ENCODE measurements at regions not wholly inside any gene's neighbourhood (a gene's known extent, or its start where the extent isn't known, plus 50 kb on each side); places are given as distances from the start of the nearest gene placed in this dataset.

DNA sequence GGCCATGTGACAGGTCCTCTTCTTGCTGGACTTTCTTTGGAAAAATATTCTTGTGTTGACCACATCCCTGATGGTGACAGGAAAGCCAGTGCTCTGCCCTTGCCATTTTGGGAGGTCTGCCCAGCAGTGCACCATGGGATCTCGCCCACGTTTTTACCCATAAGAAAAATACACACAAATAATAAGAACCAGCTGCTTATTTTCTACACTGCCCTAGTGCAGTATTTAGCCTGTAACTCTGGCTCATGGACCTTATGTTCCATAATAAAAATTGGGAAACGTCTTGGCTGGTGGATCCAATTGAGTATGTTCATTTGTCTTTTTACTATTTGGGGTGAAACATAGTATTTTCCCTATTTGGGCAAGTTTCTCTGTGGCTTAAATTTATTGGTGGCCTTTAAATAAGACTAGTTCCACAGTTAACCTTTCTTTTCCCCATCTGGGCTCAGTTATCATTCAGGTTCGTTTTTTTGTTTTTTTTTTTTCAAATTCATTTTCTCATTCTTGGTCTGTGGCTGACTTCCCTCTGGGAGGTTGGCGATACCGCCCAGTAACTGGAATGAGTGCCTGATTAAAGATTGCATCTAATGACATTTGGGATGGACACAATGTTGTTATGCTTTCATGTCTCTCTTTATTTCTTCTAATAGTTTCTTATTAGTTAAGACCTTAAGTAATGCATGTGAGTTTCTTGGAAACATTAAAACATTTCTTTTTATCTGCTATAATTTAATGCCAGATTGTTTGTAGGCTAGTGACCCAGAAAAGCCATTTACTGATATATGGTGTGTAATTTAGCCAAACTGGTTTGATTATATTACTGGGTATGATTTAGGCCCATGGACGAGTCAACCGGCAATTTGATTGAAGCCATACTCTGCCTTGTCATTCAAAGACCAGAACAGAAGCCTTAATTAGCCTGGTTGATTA is 163.7 kb downstream of the FGF10 start:
- H3K27me3 Mint-ChIP-seq (ENCODE audit: insufficient read depth), result no peaks in the 10 kb centered on the region
- WGBS, 2 experiments (ENCODE audit: insufficient coverage in 1 of 2, insufficient read length in 1 of 2), result 92 to 95% methylated on average over 4 to 8 of the region's 8 CpGs

DNA sequence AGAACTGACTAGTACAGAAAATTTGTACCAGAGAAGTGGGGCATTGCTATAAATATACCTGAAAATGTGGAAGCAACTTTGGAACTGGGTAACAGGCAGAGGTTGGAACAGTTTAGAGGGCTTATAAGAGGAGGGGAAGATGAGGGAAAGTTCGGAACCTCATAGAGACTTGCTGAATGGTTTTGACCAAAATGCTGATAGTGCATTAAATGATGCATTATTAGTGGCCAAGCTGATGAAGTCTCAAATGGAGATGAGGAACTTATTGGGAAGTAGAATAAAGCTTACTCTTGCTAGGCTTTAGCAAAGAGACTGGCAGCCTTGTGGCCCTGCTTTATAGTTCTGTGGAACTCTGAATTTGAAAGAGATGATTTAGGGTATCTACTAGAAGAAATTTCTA is 189.8 kb downstream of the FGF10 start:
- Mint-ChIP-seq H3K27ac (no peak overlapping the region), H3K4me3 (no peak overlapping the region), H3K27me3 (ENCODE audit: insufficient read depth) (no peaks in the 10 kb centered on the region), H3K36me3 (ENCODE audit: low read depth) (peaks cover 2% of the 10 kb centered on the region), H3K9me3 (peaks cover 20% of the 10 kb centered on the region), H3K4me1 (no peaks in the 10 kb centered on the region)
- Histone ChIP-seq H3K4me1 (ENCODE audit: control insufficient read depth, insufficient read depth, low read length) (no peaks in the 10 kb centered on the region), H3K27ac (ENCODE audit: low read depth, low read length) (no peak overlapping the region), H3K4me3 (ENCODE audit: low read length) (no peak overlapping the region), H3K9me3 (ENCODE audit: control insufficient read depth, low read length) (peaks cover 6% of the 10 kb centered on the region), H3K36me3 (ENCODE audit: control insufficient read depth, insufficient read depth, low read length) (no peaks in the 10 kb centered on the region), H3K27me3 (ENCODE audit: control insufficient read depth, insufficient read depth, low read length, poor library complexity, severe bottlenecking) (no peaks in the 10 kb centered on the region), H3K9ac (ENCODE audit: extremely low read depth, low read length, poor library complexity, severe bottlenecking) (no peak overlapping the region)
- 70 to 95% methylated on average over 1 of the region's 1 CpG for WGBS, 2 experiments (ENCODE audit: insufficient coverage in 1 of 2, insufficient read length in 1 of 2)
- TF ChIP-seq, protein P1, sequence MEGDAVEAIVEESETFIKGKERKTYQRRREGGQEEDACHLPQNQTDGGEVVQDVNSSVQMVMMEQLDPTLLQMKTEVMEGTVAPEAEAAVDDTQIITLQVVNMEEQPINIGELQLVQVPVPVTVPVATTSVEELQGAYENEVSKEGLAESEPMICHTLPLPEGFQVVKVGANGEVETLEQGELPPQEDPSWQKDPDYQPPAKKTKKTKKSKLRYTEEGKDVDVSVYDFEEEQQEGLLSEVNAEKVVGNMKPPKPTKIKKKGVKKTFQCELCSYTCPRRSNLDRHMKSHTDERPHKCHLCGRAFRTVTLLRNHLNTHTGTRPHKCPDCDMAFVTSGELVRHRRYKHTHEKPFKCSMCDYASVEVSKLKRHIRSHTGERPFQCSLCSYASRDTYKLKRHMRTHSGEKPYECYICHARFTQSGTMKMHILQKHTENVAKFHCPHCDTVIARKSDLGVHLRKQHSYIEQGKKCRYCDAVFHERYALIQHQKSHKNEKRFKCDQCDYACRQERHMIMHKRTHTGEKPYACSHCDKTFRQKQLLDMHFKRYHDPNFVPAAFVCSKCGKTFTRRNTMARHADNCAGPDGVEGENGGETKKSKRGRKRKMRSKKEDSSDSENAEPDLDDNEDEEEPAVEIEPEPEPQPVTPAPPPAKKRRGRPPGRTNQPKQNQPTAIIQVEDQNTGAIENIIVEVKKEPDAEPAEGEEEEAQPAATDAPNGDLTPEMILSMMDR (conservative IDR thresholded peaks at IDR 0.05), result no peak
- DNase-seq, result no peak

More for the DNA sequence above, 163.7 kb downstream of the FGF10 start:
- Mint-ChIP-seq H3K4me1 (peaks cover 6% of the 10 kb centered on the region), H3K9me3 (peaks cover 5% of the 10 kb centered on the region), H3K4me3 (no peak overlapping the region), H3K27ac (no peak overlapping the region), H3K36me3 (ENCODE audit: low read depth) (peaks cover 2% of the 10 kb centered on the region)
- H3K27ac ChIP-seq (ENCODE audit: low read depth, low read length), result no peak overlapping the region
- H3K4me3 ChIP-seq (ENCODE audit: low read length), result no peak overlapping the region
- TF ChIP-seq, protein P1 (conservative IDR thresholded peaks at IDR 0.05), result no peak
- no peaks in the 10 kb centered on the region for H3K4me1 ChIP-seq (ENCODE audit: control insufficient read depth, insufficient read depth, low read length)
- no peaks in the 10 kb centered on the region for H3K9me3 ChIP-seq (ENCODE audit: control insufficient read depth, low read length)
- H3K36me3 ChIP-seq (ENCODE audit: control insufficient read depth, insufficient read depth, low read length), result no peaks in the 10 kb centered on the region
- no peak for DNase-seq
- no peak overlapping the region for H3K9ac ChIP-seq (ENCODE audit: extremely low read depth, low read length, poor library complexity, severe bottlenecking)
- no peaks in the 10 kb centered on the region for H3K27me3 ChIP-seq (ENCODE audit: control insufficient read depth, insufficient read depth, low read length, poor library complexity, severe bottlenecking)

DNA sequence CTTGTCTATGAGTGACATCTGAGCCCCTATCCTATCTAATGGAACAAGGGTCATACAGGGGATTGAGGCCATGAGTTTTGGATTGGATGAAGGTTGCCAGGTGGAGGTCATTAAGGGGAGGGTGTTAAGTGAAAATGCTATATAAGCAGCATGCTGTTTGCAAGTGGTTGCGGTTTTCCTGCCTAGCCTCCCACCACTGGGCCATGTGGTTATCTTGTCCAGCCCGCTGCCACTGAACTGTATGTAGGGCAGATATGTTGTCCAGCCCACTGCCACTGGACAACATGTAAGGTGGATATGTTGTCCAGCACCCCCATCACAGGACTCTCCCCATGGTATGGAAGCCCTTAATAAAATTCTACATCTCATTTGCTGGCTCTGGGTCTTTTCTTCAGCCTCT is 200.0 kb downstream of the FGF10 start:
- H3K4me3 ChIP-seq (ENCODE audit: low read length), result no peak overlapping the region
- peaks cover 5% of the 10 kb centered on the region for H3K9me3 Mint-ChIP-seq
- H3K36me3 ChIP-seq (ENCODE audit: control insufficient read depth, insufficient read depth, low read length), result no peaks in the 10 kb centered on the region
- no peak overlapping the region for H3K4me3 Mint-ChIP-seq
- no peak overlapping the region for H3K27ac ChIP-seq (ENCODE audit: low read depth, low read length)
- H3K27me3 Mint-ChIP-seq (ENCODE audit: insufficient read depth), result no peaks in the 10 kb centered on the region
- 92% methylated on average over 2 of the region's 2 CpGs; no CpG with 5 or more reads in 1 of the 2 experiments for WGBS, 2 experiments (ENCODE audit: insufficient coverage in 1 of 2, insufficient read length in 1 of 2)
- TF ChIP-seq, protein P1 (conservative IDR thresholded peaks at IDR 0.05), result no peak
- H3K4me1 Mint-ChIP-seq, result no peaks in the 10 kb centered on the region
- no peak overlapping the region for H3K27ac Mint-ChIP-seq
- no peaks in the 10 kb centered on the region for H3K4me1 ChIP-seq (ENCODE audit: control insufficient read depth, insufficient read depth, low read length)
- H3K9ac ChIP-seq (ENCODE audit: extremely low read depth, low read length, poor library complexity, severe bottlenecking), result no peak overlapping the region
- H3K27me3 ChIP-seq (ENCODE audit: control insufficient read depth, insufficient read depth, low read length, poor library complexity, severe bottlenecking), result no peaks in the 10 kb centered on the region
- no peaks in the 10 kb centered on the region for H3K9me3 ChIP-seq (ENCODE audit: control insufficient read depth, low read length)
- DNase-seq, result no peak
- no peaks in the 10 kb centered on the region for H3K36me3 Mint-ChIP-seq (ENCODE audit: low read depth)

Data from endodermal cell (in vitro differentiated cells).